ENCODE measurements at regions not wholly inside any gene's neighbourhood (a gene's known extent, or its start where the extent isn't known, plus 50 kb on each side); places are given as distances from the start of the nearest gene placed in this dataset.
"Not testable (repeated sequence)": the region's sequence is repeated elsewhere in the genome, so short reads cannot be mapped to it uniquely, and the experiment has no call there.

DNA sequence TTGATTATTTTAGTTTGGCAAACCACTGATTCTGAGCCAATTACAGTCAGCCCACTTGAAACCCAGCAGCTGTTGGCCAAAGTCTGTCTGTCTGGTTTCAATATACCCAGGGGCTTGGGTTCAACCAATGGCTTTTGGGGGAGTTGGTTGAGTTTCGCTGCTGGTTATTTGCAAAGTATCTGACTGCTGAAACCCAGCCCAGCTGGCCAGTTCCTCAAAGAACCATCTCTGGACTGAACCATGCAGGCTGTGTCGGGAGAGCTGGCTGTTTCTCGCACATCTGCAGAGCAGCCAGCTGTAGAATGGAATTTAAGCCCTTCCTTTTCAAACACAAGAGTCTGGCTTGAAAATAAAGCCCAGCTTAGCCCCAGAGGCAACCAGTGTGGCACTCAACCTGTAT, 66.0 kb upstream of the PAX7 start:
- DNase-seq = peak; percentile 51

- no peak for DNase-seq
Measured at GRCh38 chr1:18565321-18565720, 65.3 kb upstream of the PAX7 start.

- DNase-seq = no peak
Measured at GRCh38 chr1:18568489-18568888, 62.2 kb upstream of the PAX7 start.

- DNase-seq = no peak
Measured at GRCh38 chr1:18569251-18569650, 61.4 kb upstream of the PAX7 start.

DNA sequence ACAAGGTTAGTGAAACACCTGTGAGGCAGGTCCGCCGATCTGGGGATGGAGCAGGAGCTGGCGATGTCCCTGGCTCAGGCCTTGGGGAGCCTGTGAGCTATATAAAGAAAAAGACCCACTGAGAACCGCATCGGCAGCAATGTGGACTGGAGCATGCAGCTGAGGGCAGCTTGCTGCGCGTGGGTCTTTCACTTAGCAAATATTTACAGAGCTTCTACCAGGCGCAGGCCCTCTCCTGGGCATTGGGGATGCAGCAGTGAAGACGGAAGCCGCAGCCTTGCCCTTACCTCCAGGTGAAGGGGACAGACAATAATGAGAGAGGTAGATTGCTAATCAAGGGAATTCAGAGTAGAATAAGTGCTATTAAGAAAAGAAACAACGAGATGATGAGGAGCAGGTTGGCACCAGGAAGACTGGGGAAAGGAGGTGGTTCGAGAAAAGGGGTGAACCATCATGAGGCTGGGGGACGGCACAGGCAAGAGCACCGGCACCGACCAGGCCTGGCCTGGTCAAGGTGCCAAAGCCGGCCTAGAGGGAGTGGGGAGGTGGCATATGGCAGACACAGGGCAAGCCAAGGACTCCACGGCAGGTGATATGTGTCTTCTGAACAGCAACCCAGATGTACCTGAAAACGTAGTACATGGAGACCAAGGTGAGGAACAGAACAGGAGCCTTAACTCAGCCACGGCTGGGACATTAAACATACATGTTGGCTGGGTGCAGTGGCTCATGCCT, 60.7 kb upstream of the PAX7 start:
- no peak for DNase-seq

DNA sequence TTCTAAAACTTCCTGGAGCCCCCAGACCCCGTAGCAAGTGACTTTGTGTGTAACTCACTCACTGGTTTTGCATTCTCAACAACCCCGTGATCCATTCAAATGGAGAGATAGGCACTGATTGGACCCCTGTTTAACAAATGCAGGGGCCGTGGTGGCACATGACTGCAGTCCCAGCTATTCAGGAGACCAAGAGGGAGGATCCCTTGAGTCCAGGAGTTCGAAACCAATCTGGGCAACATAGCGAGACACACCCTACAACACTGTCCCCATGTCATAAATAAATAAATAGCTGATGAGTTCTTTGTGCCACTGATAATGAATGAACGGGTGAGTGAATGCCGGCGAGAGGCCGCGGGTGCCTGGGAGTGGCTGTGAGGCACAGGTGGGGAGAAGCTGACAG, 59.4 kb upstream of the PAX7 start:
- no peak for DNase-seq

- DNase-seq = no peak
Measured at GRCh38 chr1:18572022-18572880, 58.4 kb upstream of the PAX7 start.

DNA sequence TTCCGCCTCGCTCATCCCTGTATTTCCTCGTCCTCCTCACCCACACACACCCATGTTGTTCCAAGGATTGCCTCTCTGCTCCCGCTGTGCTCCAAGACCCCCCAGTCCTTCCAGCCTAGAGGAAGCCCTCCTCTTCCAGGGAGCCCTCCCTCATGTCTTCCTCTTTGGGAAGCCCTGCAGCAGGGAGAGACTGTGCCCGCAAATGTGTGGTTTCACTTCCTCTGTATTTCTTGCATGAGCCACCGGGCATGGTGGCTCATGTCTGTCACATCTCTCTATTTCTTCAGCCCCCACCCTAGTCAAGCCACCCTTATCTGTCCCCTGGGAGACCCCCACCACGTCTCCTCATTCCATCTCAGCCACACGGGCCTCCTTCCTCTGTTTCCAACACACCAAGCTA, 57.5 kb upstream of the PAX7 start:
- DNase-seq = no peak

- no peak for DNase-seq
Measured at GRCh38 chr1:18574754-18575153, 55.9 kb upstream of the PAX7 start.

- peak; percentile 67 for DNase-seq
Measured at GRCh38 chr1:18575620-18576019, 55.0 kb upstream of the PAX7 start.

GRCh38 chr1:18578271-18578670, 52.4 kb upstream of the PAX7 start:
- no peak for DNase-seq

DNA sequence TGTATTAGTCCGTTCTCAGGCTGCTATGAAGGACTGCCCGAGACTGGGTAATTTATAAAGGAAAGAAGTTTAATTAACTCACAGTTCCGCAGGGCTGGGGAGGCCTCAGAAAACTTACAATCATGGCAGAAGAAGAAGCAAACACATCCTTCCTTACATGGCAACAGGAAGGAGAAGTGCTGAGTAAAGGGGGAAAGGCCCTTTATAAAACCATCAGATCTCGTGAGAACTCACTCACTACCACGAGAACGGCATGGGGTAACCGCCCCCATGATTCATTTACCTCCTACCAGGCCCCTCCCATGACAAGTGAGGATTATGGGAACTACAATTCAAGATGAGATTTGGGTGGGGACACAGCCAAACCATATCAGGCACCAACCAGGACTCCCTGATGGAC, 51.4 kb upstream of the PAX7 start:
- not testable (repeated sequence) for DNase-seq

GRCh38 chr1:18580047-18580446, 50.6 kb upstream of the PAX7 start:
- no peak for DNase-seq

DNA sequence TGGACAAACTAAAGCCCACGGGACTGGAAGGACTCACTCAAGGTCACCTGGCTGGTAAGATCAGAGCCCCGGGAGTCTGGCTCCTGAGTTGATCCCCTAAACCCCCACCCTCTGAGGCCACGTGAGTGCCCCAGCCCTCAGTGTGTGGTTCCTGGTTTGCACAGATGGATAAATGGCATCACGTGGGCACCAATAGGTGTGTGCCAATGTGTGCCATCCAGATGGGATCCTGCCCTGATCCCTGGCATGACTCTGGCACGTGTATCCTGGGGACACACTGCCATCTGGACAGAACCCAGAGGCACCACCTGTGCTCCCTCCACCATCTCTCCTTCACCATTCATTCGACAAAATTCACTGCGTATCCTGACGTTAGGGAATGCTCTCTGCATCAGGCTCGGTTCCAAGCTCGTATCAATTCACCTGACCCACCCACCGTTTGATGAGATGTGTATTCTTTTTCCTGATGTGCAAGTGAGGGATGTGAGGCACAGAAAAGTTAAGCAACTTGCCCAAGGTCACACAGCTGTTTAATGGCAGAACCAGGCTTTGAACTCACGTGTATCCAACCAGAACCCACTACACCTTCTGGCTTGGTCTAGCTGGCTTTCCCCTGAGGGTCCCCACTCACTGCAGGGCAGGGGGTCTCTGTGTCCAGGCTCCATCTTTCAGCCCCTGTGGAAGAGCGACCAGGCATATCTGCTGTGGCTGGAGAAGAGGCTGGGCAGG, 49.8 kb upstream of the PAX7 start:
- DNase-seq = no peak
